ENCODE measurements at regions not wholly inside any gene's neighbourhood (a gene's known extent, or its start where the extent isn't known, plus 50 kb on each side); places are given as distances from the start of the nearest gene placed in this dataset.

- TF ChIP-seq, protein P1, sequence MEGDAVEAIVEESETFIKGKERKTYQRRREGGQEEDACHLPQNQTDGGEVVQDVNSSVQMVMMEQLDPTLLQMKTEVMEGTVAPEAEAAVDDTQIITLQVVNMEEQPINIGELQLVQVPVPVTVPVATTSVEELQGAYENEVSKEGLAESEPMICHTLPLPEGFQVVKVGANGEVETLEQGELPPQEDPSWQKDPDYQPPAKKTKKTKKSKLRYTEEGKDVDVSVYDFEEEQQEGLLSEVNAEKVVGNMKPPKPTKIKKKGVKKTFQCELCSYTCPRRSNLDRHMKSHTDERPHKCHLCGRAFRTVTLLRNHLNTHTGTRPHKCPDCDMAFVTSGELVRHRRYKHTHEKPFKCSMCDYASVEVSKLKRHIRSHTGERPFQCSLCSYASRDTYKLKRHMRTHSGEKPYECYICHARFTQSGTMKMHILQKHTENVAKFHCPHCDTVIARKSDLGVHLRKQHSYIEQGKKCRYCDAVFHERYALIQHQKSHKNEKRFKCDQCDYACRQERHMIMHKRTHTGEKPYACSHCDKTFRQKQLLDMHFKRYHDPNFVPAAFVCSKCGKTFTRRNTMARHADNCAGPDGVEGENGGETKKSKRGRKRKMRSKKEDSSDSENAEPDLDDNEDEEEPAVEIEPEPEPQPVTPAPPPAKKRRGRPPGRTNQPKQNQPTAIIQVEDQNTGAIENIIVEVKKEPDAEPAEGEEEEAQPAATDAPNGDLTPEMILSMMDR (conservative IDR thresholded peaks at IDR 0.05; ENCODE audit: low read length): no peak
- TF ChIP-seq EZH2phosphoT487 (IDR thresholded peaks at IDR 0.05; ENCODE audit: borderline replicate concordance, low read depth, low read length): no peak
These were observed 242.6 kb upstream of the THBS1 start for GRCh38 chr15:39338251-39338650.

All from OCI-LY7 (cell line).